GM18858 (cell line): ENCODE measurements at regions not wholly inside any gene's neighbourhood (a gene's known extent, or its start where the extent isn't known, plus 50 kb on each side); places are given as distances from the start of the nearest gene placed in this dataset.
"Not testable (repeated sequence)": the region's sequence is repeated elsewhere in the genome, so short reads cannot be mapped to it uniquely, and the experiment has no call there.

Experiments used
- ATAC-seq: cut with Tn5 transposase; IDR thresholded peaks from one replicate; pipeline ENCODE4 v1.9.1; 2021; ENCODE audit not compliant: unreplicated experiment

- no peak for ATAC-seq
Measured at GRCh38 chr10:78467496-78468106, 433.9 kb downstream of the RPS24 start.

DNA sequence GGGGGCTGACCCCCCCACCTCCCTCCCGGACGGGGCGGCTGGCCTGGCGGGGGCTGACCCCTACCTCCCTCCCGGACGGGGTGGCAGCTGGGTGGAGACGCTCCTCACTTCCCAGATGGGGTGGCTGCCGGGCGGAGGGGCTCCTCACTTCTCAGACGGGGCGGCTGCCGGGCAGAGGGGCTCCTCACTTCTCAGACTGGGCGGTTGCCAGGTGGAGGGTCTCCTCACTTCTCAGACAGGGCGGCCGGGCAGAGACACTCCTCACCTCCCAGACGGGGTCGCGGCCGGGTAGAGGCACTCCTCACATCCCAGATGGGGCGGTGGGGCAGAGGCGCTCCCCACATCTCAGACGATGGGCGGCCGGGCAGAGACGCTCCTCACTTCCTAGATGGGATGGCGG is 435.1 kb downstream of the RPS24 start:
- not testable (repeated sequence) for ATAC-seq

GRCh38 chr10:78470267-78471103 is 436.8 kb downstream of the RPS24 start:
- ATAC-seq = no peak

- ATAC-seq = no peak
Measured at GRCh38 chr10:78471326-78471722, 437.7 kb downstream of the RPS24 start.

GRCh38 chr10:78471723-78472550 is 438.3 kb downstream of the RPS24 start:
- ATAC-seq = no peak

DNA sequence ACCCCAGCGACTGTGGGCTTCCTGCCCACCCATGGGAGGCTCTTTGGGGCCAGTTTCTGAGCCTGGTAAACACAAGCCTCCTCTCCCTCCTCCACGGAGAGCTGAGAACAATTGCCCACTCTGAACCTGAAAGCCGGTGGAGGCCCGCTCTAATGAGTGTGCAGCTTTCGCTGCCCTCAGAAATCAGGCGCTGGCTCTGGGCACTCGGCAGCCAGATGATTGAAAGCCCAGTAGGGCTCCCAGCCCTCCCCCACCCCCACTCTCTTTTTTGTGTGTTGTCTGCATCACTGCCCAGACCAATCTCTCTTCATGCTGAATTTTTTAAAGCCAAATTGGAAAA is 438.9 kb downstream of the RPS24 start:
- ATAC-seq = no peak

- ATAC-seq = no peak
Measured at GRCh38 chr10:78473006-78473405, 439.3 kb downstream of the RPS24 start.

- ATAC-seq = no peak
Measured at GRCh38 chr10:78474743-78475142, 441.1 kb downstream of the RPS24 start.

- no peak for ATAC-seq
Measured at GRCh38 chr10:78475437-78475836, 441.8 kb downstream of the RPS24 start.

DNA sequence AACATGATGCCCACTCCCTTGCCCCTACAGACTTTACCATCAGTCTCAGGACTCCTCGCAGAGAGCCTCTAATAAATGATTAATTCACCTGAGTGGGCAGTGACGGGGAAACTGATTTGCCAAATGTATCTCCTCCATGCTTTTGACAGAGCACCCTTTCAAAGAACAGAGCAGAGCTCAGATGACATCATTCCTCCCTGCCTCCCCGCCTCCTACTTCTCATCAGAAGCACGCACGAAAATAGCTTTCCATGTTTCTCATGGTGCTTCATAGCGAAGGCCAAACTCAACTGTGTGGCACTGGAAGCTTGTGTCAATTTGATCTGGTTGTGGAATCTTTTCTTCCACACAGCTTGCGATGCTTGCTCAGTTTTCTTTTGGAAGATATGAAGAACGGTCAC is 442.5 kb downstream of the RPS24 start:
- ATAC-seq = no peak

- ATAC-seq = no peak
Measured at GRCh38 chr10:78476844-78477243, 443.2 kb downstream of the RPS24 start.

- no peak for ATAC-seq
Measured at GRCh38 chr10:78478919-78479318, 445.3 kb downstream of the RPS24 start.

DNA sequence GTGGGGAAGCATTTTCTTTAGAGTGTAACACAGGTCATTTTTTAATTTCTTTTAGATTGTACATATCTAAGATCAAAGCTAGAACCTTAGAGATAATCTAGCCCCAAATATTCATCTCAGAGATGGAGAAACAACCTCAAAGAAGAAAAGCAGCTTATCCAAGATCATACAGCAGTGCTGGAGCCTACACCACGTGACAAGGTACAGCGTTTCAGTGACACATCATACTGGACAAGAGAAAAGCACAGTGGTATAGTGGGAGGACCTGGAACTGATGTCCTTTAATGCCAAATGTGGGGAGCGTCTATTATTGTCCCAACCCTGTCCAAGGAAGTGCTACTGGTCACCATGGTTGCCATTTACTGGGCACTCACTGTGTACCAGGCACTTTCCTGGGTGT is 445.8 kb downstream of the RPS24 start:
- ATAC-seq = no peak

- no peak for ATAC-seq
Measured at GRCh38 chr10:78481842-78482241, 448.2 kb downstream of the RPS24 start.

DNA sequence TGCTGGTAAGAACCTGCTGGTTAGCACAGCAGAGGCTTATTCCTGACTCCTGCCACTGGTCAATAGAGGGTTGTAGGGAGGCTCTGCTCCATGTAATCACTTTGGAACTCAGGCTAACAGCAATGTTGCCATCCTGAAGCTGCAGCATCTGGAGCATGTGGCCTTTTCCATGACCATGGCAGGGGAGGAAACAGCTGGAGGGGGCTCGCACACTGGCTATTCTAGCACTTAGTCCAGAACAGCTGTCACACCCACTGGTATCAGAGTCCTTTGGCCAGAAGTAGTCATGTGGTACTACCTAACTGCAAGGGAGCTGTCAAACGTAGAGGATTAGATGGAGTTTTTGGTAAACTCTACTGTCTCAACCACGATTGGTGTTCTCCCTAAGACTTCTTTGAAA is 450.0 kb downstream of the RPS24 start:
- ATAC-seq = no peak

DNA sequence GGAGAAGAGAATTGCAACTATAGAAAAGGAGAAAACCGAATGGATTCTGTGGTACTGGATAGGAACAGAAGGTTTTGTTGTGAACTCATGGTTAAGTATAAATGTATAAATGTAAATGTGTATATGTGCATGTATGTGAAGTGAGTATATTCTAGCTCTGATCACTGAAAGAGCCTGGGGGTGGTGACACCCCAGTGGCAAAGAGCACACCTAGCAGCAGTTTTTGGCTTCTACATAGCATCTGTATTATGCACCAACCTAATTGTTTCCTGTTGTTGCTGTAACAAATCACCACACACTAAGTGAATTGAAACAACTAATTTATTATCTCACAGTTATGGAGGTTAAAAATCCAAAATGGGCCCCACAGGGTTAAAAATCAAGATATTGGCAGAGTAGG is 455.4 kb downstream of the RPS24 start:
- no peak for ATAC-seq

GRCh38 chr10:78491812-78492211 is 458.1 kb downstream of the RPS24 start:
- ATAC-seq = no peak

DNA sequence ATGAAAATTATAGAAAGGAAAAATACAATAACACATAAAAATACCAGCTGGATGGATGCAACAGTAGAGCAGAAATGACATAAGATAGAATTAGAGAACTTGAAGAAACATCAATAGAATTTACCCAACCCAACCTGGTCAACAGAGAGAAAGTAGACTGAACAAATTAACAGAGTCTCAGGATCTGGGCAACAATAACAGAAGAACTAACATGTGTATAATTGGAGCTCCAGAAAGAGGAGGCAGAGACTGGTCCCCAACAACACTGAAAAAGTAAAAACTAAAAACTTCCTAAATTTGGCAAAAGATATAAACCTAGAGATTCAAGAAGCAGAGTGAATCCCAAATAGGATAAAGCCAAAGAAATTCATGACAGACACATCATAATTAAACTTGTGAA is 458.8 kb downstream of the RPS24 start:
- no peak for ATAC-seq

GRCh38 chr10:78494179-78494578 is 460.5 kb downstream of the RPS24 start:
- ATAC-seq = no peak

GRCh38 chr10:78502210-78502936 is 468.7 kb downstream of the RPS24 start:
- ATAC-seq = no peak

DNA sequence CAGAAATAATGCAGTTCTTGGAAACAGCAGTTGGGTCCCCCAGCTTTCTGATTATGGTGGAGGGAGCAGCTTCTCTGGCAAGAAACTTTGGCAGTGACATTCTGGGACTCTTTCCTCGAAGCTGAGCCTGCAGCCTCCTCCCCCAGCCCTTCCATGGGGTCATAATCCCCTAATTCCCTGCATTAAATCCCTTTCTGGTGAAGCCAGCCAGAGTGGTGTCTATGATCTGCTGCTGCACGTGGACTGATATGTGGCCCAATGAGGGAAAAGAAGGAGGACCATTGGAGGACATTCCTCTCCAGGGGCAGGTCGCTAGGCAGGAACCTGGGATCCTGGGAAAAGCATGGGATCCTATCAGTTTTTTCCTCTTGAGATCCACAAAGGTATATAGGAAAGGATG is 470.5 kb downstream of the RPS24 start:
- ATAC-seq = no peak
